NCI-H226 (cell line): ENCODE measurements at regions not wholly inside any gene's neighbourhood (a gene's known extent, or its start where the extent isn't known, plus 50 kb on each side); places are given as distances from the start of the nearest gene placed in this dataset.
A peak's percentile ranks its signal among the peaks of the same experiment; 100 is the strongest.
"Not testable (repeated sequence)": the region's sequence is repeated elsewhere in the genome, so short reads cannot be mapped to it uniquely, and the experiment has no call there.

Experiments
- DNase-seq: peaks from one replicate; pipeline ENCODE4 v3.0.0-alpha.2; 2015

DNA sequence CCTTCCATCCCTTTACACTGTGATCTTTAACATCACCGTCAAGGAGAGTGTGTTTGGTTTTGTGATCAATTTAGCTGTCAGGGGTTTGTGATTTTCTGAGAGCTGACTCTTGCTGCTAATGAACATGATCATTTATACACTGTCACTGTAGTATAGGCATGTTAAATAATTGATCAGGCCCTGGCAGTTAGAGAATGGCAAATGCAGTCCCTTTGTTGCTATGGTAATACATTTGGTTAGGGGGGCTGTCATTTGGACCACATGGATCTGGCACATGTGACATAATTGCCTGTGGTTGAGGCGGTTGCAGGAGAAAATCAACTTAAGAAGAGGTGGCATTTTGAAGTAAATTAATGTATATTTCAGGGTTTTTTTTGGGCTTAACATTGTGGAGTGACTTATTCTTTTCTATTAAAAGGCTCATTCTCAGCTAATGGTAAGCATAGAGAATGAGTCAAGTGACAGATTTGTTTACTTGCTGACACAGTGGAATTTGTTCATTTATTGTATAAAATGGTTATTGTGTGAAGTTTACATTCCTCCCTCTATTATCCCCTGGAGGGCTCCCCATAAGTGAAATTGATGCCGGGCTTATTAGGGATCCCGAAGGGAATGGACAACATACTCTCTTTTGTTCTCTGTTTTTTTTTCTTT is 114.0 kb downstream of the FHIP1A start:
- DNase-seq: no peak

- no peak for DNase-seq
These were observed 115.6 kb downstream of the FHIP1A start for GRCh38 chr4:151524610-151525009.

DNA sequence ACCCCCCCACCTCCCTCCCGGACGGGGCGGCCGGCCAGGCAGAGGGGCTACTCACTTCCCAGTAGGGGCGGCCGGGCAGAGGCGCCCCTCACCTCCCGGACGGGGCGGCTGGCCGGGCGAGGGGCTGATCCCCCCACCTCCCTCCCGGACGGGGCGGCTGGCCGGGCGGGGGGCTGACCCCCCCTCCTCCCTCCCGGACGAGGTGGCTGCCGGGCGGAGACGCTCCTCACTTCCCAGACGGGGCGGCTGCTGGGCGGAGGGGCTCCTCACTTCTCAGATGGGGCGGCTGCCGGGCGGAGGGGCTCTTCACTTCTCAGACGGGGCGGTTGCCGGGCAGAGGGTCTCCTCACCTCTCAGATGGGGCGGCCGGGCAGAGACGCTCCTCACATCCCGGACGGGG is 117.5 kb downstream of the FHIP1A start:
- DNase-seq: not testable (repeated sequence)

DNA sequence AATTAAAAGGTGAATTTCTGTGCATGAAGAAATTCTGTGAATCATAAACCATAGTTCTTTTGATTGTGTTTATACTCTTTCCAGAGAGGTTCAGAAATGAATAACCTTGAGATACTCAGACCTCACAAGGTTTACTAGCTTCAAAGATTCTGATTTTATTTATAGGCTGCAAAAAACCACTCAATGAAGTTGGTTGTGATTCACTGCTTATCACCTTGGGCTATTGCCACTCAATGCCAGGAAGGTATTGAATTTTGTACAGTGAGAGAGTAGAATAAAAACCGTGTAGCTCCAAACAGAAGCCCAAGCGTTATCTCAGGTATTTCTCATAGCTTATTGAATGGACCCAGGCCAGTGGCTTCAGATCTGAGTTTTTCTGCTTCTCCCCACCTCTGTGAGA is 118.7 kb downstream of the FHIP1A start:
- no peak for DNase-seq

- DNase-seq: no peak
These were observed 120.2 kb downstream of the FHIP1A start for GRCh38 chr4:151529187-151529586.

GRCh38 chr4:151530230-151530629 is 121.3 kb downstream of the FHIP1A start:
- DNase-seq: peak; percentile 27

- DNase-seq: no peak
These were observed 121.8 kb downstream of the FHIP1A start for GRCh38 chr4:151530783-151531182.

- no peak for DNase-seq
These were observed 123.2 kb downstream of the FHIP1A start for GRCh38 chr4:151532001-151532708.

DNA sequence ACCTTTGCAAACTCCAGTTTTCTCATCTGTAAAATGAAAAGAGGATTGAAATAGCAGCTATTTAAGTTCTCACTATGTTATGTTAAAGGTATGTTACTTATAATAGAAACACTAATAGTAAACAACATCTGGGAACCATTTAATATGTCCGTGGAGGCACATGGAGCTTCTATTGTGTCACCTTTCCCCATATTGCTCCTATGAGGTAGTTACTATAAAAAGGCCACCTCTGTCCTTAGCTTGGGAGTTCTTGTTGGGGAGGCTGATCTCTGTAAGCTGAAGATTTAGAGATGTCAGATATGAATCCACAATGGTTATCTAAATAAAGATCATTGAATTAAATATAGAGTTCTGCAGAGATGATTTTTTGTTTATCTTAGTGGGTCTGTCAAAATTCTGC is 125.2 kb downstream of the FHIP1A start:
- no peak for DNase-seq

DNA sequence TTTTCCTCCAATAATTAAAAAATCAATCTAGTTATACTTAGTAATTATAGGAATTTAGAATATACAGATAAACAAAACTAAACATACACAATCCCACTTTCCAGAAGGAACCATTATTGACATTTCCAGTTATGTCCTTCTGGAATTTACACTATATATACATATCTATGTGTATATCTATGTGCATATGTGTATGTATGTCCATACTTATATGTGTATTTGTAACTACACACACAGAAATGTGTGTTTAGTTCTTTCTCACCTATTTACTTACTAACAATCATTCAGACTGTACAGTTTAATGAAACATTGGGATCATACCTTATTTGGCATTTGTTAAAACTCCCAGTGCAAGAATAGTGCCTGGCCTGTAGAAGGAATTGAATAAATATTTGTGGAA is 126.4 kb downstream of the FHIP1A start:
- no peak for DNase-seq

GRCh38 chr4:151537687-151538086 is 128.7 kb downstream of the FHIP1A start:
- DNase-seq: peak; percentile 47

- DNase-seq: no peak
These were observed 130.0 kb downstream of the FHIP1A start for GRCh38 chr4:151538963-151539362.

DNA sequence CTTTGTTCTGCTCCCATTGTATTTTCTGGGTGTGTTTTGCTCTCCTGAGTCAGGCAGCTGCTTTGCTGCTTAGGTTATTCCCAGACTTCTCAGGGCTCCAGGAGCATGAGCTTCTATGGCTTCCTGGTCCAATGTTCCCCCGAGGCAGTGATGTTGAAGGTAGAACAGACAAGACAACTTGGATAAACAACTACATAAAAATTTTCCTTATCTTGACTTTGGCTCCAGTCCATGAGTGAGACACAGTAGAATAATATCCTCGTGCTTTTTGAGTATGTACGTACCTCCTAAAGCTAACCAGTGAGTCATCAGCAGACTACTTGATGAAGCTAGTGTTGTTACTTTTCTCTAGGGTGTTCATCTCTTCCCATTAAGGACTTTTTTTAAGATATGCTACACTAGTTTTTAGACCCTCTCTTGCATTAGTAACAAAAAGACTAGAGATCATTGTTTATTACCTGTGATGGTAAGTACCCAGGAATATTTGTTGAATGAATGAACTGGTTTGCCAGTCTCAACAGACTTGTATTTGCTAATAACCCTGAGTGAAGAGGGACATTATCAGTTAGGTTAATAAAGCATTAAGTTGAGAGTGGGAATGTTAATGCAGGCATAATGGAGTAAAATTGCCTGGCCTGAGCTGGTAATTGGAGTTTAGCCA is 131.9 kb downstream of the FHIP1A start:
- peak; percentile 97 for DNase-seq

GRCh38 chr4:151541389-151542071 is 132.6 kb downstream of the FHIP1A start:
- peak; percentile 47 for DNase-seq

GRCh38 chr4:151548708-151549107 is 139.7 kb downstream of the FHIP1A start:
- DNase-seq: no peak

- DNase-seq: not testable (repeated sequence)
These were observed 140.4 kb downstream of the FHIP1A start for GRCh38 chr4:151549378-151549777.

GRCh38 chr4:151553874-151554273 is 144.9 kb downstream of the FHIP1A start:
- no peak for DNase-seq

DNA sequence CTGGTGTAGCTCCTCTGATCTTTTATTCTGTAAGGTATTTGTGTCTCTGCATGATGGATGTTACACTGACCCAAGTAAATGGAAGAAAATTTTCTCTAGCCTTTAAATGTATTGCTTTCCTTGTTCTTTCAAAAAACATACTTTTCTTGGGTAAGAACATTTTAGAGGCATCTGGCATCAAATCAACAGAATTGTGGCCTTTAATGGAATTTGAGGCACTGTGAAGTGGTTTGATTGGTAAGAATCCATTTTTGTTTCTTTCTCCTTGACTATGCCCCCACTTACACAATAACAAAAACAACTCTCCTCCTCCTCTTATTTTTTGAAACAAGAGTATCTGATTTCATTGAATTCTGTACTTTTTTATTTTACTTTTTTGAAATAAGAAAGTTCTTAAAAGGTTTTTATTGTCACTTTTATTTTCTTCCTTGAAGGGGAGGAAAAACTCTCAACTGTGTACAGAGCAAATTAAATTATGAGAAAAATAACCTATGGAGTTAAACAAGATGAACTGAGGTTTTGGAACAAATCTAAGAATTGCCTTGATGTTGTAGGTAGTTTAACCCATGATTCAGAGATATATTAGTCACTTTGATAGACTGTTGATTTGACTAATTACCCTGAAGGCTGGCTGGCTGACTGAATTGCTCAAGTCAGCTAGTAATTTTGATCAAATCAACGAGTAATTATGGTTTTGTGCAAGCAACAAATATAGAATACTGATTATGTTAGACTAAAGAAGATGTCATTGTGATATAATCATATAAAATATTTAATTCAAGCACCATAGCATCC is 146.4 kb downstream of the FHIP1A start:
- no peak for DNase-seq

DNA sequence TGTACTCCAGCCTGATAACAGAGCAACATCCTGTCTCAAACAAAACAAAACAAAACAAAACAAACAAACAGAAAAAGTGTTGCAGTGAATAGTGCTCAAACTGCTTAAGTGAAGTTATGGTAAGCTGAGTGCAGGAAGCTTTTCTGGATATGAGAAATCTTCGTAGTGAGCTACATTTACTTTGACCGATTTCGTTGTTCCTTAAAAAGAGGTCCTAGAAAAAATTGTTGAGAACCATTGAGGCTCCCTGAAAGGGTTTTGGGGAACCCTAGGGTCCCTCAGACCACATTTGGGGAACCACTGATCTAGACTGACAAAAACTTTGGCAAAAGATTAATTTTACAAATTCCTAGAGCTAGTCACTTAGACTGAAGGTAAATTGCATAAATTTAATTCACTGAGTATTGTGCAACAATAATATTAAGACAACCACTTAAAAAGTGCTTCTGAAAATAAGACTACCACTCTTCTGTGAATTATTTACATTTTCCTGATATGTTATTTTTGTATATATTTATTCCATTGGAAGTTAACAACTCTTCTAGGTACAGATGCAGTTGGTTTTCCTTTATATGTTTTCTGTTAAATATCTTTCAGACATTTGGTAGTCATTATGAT is 149.6 kb downstream of the FHIP1A start:
- DNase-seq: no peak

- DNase-seq: no peak
These were observed 150.6 kb downstream of the FHIP1A start for GRCh38 chr4:151559595-151559994.

GRCh38 chr4:151561551-151562256 is 152.7 kb downstream of the FHIP1A start:
- no peak for DNase-seq

DNA sequence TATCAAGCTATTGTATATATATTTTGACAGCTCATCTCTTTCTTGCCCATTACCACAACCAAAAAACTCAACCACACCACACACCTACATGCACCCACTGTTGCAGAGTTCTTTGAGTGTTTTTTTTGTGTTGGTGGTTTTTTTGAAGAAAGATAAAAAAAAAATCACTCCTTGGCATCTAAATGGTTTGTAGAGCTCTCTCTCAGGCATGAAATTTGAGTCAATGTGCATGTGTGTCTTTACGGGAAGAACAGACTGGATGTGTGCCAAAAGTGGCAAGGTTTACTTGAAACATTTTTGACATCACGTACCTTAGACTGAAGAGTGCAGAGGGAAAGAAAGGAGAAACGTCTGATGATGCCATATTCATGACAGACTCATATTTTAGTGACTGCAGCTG is 154.2 kb downstream of the FHIP1A start:
- DNase-seq: no peak
